ENCODE measurements at regions not wholly inside any gene's neighbourhood (a gene's known extent, or its start where the extent isn't known, plus 50 kb on each side); places are given as distances from the start of the nearest gene placed in this dataset.

GRCh38 chr18:46243673-46244072 lies 139.5 kb downstream of the HAUS1 start:
- no peak for TF ChIP-seq CTCF (IDR thresholded peaks at IDR 0.05; ENCODE audit: insufficient read depth, low read depth, low read length)
- DNase-seq (ENCODE audit: low read depth) = no peak

GRCh38 chr18:46246101-46246500 lies 141.9 kb downstream of the HAUS1 start:
- TF ChIP-seq CTCF (IDR thresholded peaks at IDR 0.05; ENCODE audit: insufficient read depth, low read depth, low read length) = no peak
- DNase-seq (ENCODE audit: low read depth) = no peak
- no peak overlapping the region for H3K4me3 ChIP-seq (ENCODE audit: low read depth, low read length)

More at GRCh38 chr18:46243673-46244072, 139.5 kb downstream of the HAUS1 start:
- H3K4me3 ChIP-seq (ENCODE audit: low read depth, low read length) = no peak overlapping the region

- no peak overlapping the region for H3K4me3 ChIP-seq (ENCODE audit: low read depth, low read length)
- DNase-seq (ENCODE audit: low read depth) = no peak
- TF ChIP-seq CTCF (IDR thresholded peaks at IDR 0.05; ENCODE audit: insufficient read depth, low read depth, low read length) = no peak
Observed at GRCh38 chr18:46247942-46248341, 143.8 kb downstream of the HAUS1 start.

- peak overlapping the region; percentile 10 for H3K4me3 ChIP-seq (ENCODE audit: low read depth, low read length)
- TF ChIP-seq CTCF (IDR thresholded peaks at IDR 0.05; ENCODE audit: insufficient read depth, low read depth, low read length) = no peak
- peak; percentile 93 for DNase-seq (ENCODE audit: low read depth)
Observed at GRCh38 chr18:46250084-46250811, 146.1 kb downstream of the HAUS1 start.

GRCh38 chr18:46250812-46251173 lies 146.6 kb downstream of the HAUS1 start:
- no peak for DNase-seq (ENCODE audit: low read depth)
- TF ChIP-seq CTCF (IDR thresholded peaks at IDR 0.05; ENCODE audit: insufficient read depth, low read depth, low read length) = no peak
- H3K4me3 ChIP-seq (ENCODE audit: low read depth, low read length) = peak overlapping the region; percentile 10

GRCh38 chr18:46252759-46253158 lies 148.6 kb downstream of the HAUS1 start:
- TF ChIP-seq CTCF (IDR thresholded peaks at IDR 0.05; ENCODE audit: insufficient read depth, low read depth, low read length) = no peak
- DNase-seq (ENCODE audit: low read depth) = peak; percentile 40
- H3K4me3 ChIP-seq (ENCODE audit: low read depth, low read length) = no peak overlapping the region

GRCh38 chr18:46253498-46253897 lies 149.3 kb downstream of the HAUS1 start:
- DNase-seq (ENCODE audit: low read depth) = peak; percentile 68
- TF ChIP-seq CTCF (IDR thresholded peaks at IDR 0.05; ENCODE audit: insufficient read depth, low read depth, low read length) = no peak

More at GRCh38 chr18:46253498-46253897, 149.3 kb downstream of the HAUS1 start:
- no peak overlapping the region for H3K4me3 ChIP-seq (ENCODE audit: low read depth, low read length)
